Body of pancreas (tissue), 4 donors: ENCODE measurements at regions not wholly inside any gene's neighbourhood (a gene's known extent, or its start where the extent isn't known, plus 50 kb on each side); places are given as distances from the start of the nearest gene placed in this dataset.

Experiments
- POLR2A ChIP-seq, 3 donors: fragments of 450-650 bp; IDR thresholded peaks; one replicate each; pipeline ENCODE4 v1.6.1; 2016; ENCODE audit warnings: antibody characterized with exemption in 3 of 3, mild to moderate bottlenecking in 2 of 3
- TF ChIP-seq, protein P1 (sequence below), 7 experiments: fragments of 450-650 bp in 4 of 7; fragments of 200-600 bp in 3 of 7; sonication (generic) in 3 of 7; IDR thresholded peaks; one replicate each; pipeline ENCODE4 v1.5.1; 2016 to 2019; ENCODE audit warnings: antibody characterized with exemption in 7 of 7

- no peak for TF ChIP-seq POLR2A (IDR thresholded peaks at IDR 0.05)
- TF ChIP-seq, protein P1, sequence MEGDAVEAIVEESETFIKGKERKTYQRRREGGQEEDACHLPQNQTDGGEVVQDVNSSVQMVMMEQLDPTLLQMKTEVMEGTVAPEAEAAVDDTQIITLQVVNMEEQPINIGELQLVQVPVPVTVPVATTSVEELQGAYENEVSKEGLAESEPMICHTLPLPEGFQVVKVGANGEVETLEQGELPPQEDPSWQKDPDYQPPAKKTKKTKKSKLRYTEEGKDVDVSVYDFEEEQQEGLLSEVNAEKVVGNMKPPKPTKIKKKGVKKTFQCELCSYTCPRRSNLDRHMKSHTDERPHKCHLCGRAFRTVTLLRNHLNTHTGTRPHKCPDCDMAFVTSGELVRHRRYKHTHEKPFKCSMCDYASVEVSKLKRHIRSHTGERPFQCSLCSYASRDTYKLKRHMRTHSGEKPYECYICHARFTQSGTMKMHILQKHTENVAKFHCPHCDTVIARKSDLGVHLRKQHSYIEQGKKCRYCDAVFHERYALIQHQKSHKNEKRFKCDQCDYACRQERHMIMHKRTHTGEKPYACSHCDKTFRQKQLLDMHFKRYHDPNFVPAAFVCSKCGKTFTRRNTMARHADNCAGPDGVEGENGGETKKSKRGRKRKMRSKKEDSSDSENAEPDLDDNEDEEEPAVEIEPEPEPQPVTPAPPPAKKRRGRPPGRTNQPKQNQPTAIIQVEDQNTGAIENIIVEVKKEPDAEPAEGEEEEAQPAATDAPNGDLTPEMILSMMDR (IDR thresholded peaks at IDR 0.05): peak; percentile 49 to 86 (median 78)
Observed at GRCh38 chr9:73081979-73082657, 69.5 kb upstream of the ANXA1 start.
